ENCODE measurements at regions not wholly inside any gene's neighbourhood (a gene's known extent, or its start where the extent isn't known, plus 50 kb on each side); places are given as distances from the start of the nearest gene placed in this dataset.
"Not testable (repeated sequence)": the region's sequence is repeated elsewhere in the genome, so short reads cannot be mapped to it uniquely, and the experiment has no call there.

GRCh38 chr13:19362946-19363510, 181.4 kb upstream of the TUBA3C start:
- Histone ChIP-seq H3K9me3 (ENCODE audit: control insufficient read depth in 1 of 2, low read length in 2 of 2) (no peaks in the 10 kb centered on the region), H3K36me3 (ENCODE audit: insufficient read depth, low read length) (no peaks in the 10 kb centered on the region), H3K4me1 (ENCODE audit: insufficient read depth, low read length) (no peaks in the 10 kb centered on the region), H3K27ac (ENCODE audit: low read depth, low read length) (no peak overlapping the region), H3K27me3 (ENCODE audit: insufficient read depth, low read length) (no peaks in the 10 kb centered on the region), H3K4me3 (ENCODE audit: low read length in 2 of 2) (no peak overlapping the region)
- Mint-ChIP-seq H3K4me1 (no peaks in the 10 kb centered on the region), H3K27ac (no peak overlapping the region), H3K36me3 (no peaks in the 10 kb centered on the region), H3K27me3 (peaks cover 0 to 2% of the 10 kb centered on the region in 2 donors), H3K4me3 (no peak overlapping the region), H3K9me3 (peaks cover 0 to 2% (median 0%) of the 10 kb centered on the region in 8 donors)
- ChIA-PET POLR2A (ENCODE audit: partially characterized antibody) (no interaction called here), CTCF (ENCODE audit: partially characterized antibody) (no interaction called here)
- DNase-seq = no peak
- intact Hi-C loops (cut with micrococcal nuclease) = no loop called here

- intact Hi-C loops (cut with micrococcal nuclease); DNase-seq; H3K4me1 ChIP-seq (ENCODE audit: insufficient read depth, low read length); CTCF ChIA-PET (ENCODE audit: partially characterized antibody); H3K9me3 ChIP-seq (ENCODE audit: control insufficient read depth in 1 of 2, low read length in 2 of 2); H3K4me3 Mint-ChIP-seq; H3K27me3 Mint-ChIP-seq; H3K27ac Mint-ChIP-seq; H3K4me3 ChIP-seq (ENCODE audit: low read length in 2 of 2); H3K36me3 ChIP-seq (ENCODE audit: insufficient read depth, low read length); H3K27ac ChIP-seq (ENCODE audit: low read depth, low read length); H3K4me1 Mint-ChIP-seq; H3K9me3 Mint-ChIP-seq; H3K36me3 Mint-ChIP-seq; H3K27me3 ChIP-seq (ENCODE audit: insufficient read depth, low read length); POLR2A ChIA-PET (ENCODE audit: partially characterized antibody): not testable (repeated sequence)
Observed at GRCh38 chr13:19359697-19360096, 178.1 kb upstream of the TUBA3C start.

GRCh38 chr13:19345916-19346422, 164.3 kb upstream of the TUBA3C start:
- H3K36me3 ChIP-seq (ENCODE audit: insufficient read depth, low read length) = no peaks in the 10 kb centered on the region
- ChIA-PET POLR2A (ENCODE audit: partially characterized antibody) (no interaction called here), CTCF (ENCODE audit: partially characterized antibody) (no interaction called here)
- H3K4me1 ChIP-seq (ENCODE audit: insufficient read depth, low read length) = no peaks in the 10 kb centered on the region
- intact Hi-C loops (cut with micrococcal nuclease) = no loop called here
- peaks cover 0 to 5% (median 0%) of the 10 kb centered on the region in 8 donors for H3K9me3 Mint-ChIP-seq
- H3K27me3 Mint-ChIP-seq = peaks cover 4 to 7% of the 10 kb centered on the region in 2 donors
- DNase-seq = peak in 1 of 5 donors; percentile 31
- no peaks in the 10 kb centered on the region for H3K27me3 ChIP-seq (ENCODE audit: insufficient read depth, low read length)
- no peak overlapping the region for H3K27ac ChIP-seq (ENCODE audit: low read depth, low read length)
- no peaks in the 10 kb centered on the region for H3K36me3 Mint-ChIP-seq
- no peak overlapping the region for H3K27ac Mint-ChIP-seq
- H3K9me3 ChIP-seq (ENCODE audit: control insufficient read depth in 1 of 2, low read length in 2 of 2) = no peaks in the 10 kb centered on the region
- no peak overlapping the region for H3K4me3 ChIP-seq (ENCODE audit: low read length in 2 of 2)
- peaks cover 0 to 3% (median 0%) of the 10 kb centered on the region in 4 donors for H3K4me1 Mint-ChIP-seq
- H3K4me3 Mint-ChIP-seq = no peak overlapping the region

GRCh38 chr13:19345158-19345557, 163.5 kb upstream of the TUBA3C start:
- Histone ChIP-seq H3K27me3 (ENCODE audit: insufficient read depth, low read length) (no peaks in the 10 kb centered on the region), H3K27ac (ENCODE audit: low read depth, low read length) (no peak overlapping the region), H3K36me3 (ENCODE audit: insufficient read depth, low read length) (no peaks in the 10 kb centered on the region), H3K4me3 (ENCODE audit: low read length in 2 of 2) (no peak overlapping the region), H3K9me3 (ENCODE audit: control insufficient read depth in 1 of 2, low read length in 2 of 2) (no peaks in the 10 kb centered on the region), H3K4me1 (ENCODE audit: insufficient read depth, low read length) (no peaks in the 10 kb centered on the region)
- H3K36me3 Mint-ChIP-seq = no peaks in the 10 kb centered on the region
- H3K9me3 Mint-ChIP-seq = peaks cover 0 to 5% (median 3%) of the 10 kb centered on the region in 8 donors
- peak overlapping the region in 2 of 8 donors; percentile 42 to 70 for H3K4me3 Mint-ChIP-seq
- no peak overlapping the region for H3K27ac Mint-ChIP-seq
- peaks cover 4 to 7% of the 10 kb centered on the region in 2 donors for H3K27me3 Mint-ChIP-seq
- ChIA-PET CTCF (ENCODE audit: partially characterized antibody) (no interaction called here), POLR2A (ENCODE audit: partially characterized antibody) (no interaction called here)
- no peak for DNase-seq
- intact Hi-C loops (cut with micrococcal nuclease) = no loop called here
- H3K4me1 Mint-ChIP-seq = peaks cover 0 to 3% (median 0%) of the 10 kb centered on the region in 4 donors

- H3K4me3 Mint-ChIP-seq = peak overlapping the region in 4 of 8 donors; percentile 35 to 70 (median 56)
Observed at GRCh38 chr13:19344585-19345120, 163.0 kb upstream of the TUBA3C start.

GRCh38 chr13:19332378-19332777, 150.8 kb upstream of the TUBA3C start:
- H3K9me3 ChIP-seq (ENCODE audit: control insufficient read depth in 1 of 2, low read length in 2 of 2) = no peaks in the 10 kb centered on the region
- no peaks in the 10 kb centered on the region for H3K36me3 Mint-ChIP-seq
- H3K4me3 Mint-ChIP-seq = no peak overlapping the region
- peaks cover 0 to 2% of the 10 kb centered on the region in 2 donors for H3K27me3 Mint-ChIP-seq
- no peak overlapping the region for H3K27ac Mint-ChIP-seq
- no peaks in the 10 kb centered on the region for H3K4me1 Mint-ChIP-seq
- no peak overlapping the region for H3K4me3 ChIP-seq (ENCODE audit: low read length in 2 of 2)
- intact Hi-C loops (cut with micrococcal nuclease) = no loop called here
- peaks cover 0 to 3% (median 0%) of the 10 kb centered on the region in 8 donors for H3K9me3 Mint-ChIP-seq
- CTCF ChIA-PET (ENCODE audit: partially characterized antibody) = no interaction called here
- POLR2A ChIA-PET (ENCODE audit: partially characterized antibody) = no interaction called here
- H3K4me1 ChIP-seq (ENCODE audit: insufficient read depth, low read length) = no peaks in the 10 kb centered on the region
- no peak for DNase-seq
- H3K36me3 ChIP-seq (ENCODE audit: insufficient read depth, low read length) = no peaks in the 10 kb centered on the region
- no peak overlapping the region for H3K27ac ChIP-seq (ENCODE audit: low read depth, low read length)
- no peaks in the 10 kb centered on the region for H3K27me3 ChIP-seq (ENCODE audit: insufficient read depth, low read length)

More at GRCh38 chr13:19344585-19345120, 163.0 kb upstream of the TUBA3C start:
- intact Hi-C loops (cut with micrococcal nuclease); H3K4me1 Mint-ChIP-seq; H3K36me3 Mint-ChIP-seq; H3K27me3 ChIP-seq (ENCODE audit: insufficient read depth, low read length); H3K4me1 ChIP-seq (ENCODE audit: insufficient read depth, low read length); CTCF ChIA-PET (ENCODE audit: partially characterized antibody); H3K36me3 ChIP-seq (ENCODE audit: insufficient read depth, low read length); H3K27ac Mint-ChIP-seq; H3K9me3 ChIP-seq (ENCODE audit: control insufficient read depth in 1 of 2, low read length in 2 of 2); H3K4me3 ChIP-seq (ENCODE audit: low read length in 2 of 2); H3K9me3 Mint-ChIP-seq; H3K27ac ChIP-seq (ENCODE audit: low read depth, low read length); POLR2A ChIA-PET (ENCODE audit: partially characterized antibody); H3K27me3 Mint-ChIP-seq: not testable (repeated sequence)
- peak in 2 of 5 donors; percentile 0 to 23 for DNase-seq

- Mint-ChIP-seq H3K9me3 (peaks cover 0 to 12% (median 6%) of the 10 kb centered on the region in 8 donors), H3K36me3 (peaks cover 0 to 2% of the 10 kb centered on the region in 2 donors), H3K4me3 (no peak overlapping the region), H3K27ac (no peak overlapping the region), H3K27me3 (peaks cover 1% of the 10 kb centered on the region in 2 donors), H3K4me1 (no peaks in the 10 kb centered on the region)
- Histone ChIP-seq H3K27me3 (ENCODE audit: insufficient read depth, low read length) (no peaks in the 10 kb centered on the region), H3K27ac (ENCODE audit: low read depth, low read length) (no peak overlapping the region), H3K9me3 (ENCODE audit: control insufficient read depth in 1 of 2, low read length in 2 of 2) (no peaks in the 10 kb centered on the region), H3K4me3 (ENCODE audit: low read length in 2 of 2) (no peak overlapping the region), H3K4me1 (ENCODE audit: insufficient read depth, low read length) (no peaks in the 10 kb centered on the region), H3K36me3 (ENCODE audit: insufficient read depth, low read length) (no peaks in the 10 kb centered on the region)
- ChIA-PET POLR2A (ENCODE audit: partially characterized antibody) (no interaction called here), CTCF (ENCODE audit: partially characterized antibody) (no interaction called here)
- no peak for DNase-seq
- intact Hi-C loops (cut with micrococcal nuclease) = no loop called here
Observed at GRCh38 chr13:19329365-19329764, 147.7 kb upstream of the TUBA3C start.
